ENCODE measurements at regions not wholly inside any gene's neighbourhood (a gene's known extent, or its start where the extent isn't known, plus 50 kb on each side); places are given as distances from the start of the nearest gene placed in this dataset.

GRCh38 chr15:56530157-56530556, 65.2 kb upstream of the MNS1 start:
- TF ChIP-seq CTCF (IDR thresholded peaks at IDR 0.05) (no peak), POLR2AphosphoS5 (IDR thresholded peaks at IDR 0.05) (no peak), POLR2A (IDR thresholded peaks at IDR 0.05) (no peak)
- no peaks in the 10 kb centered on the region for H3K9me3 ChIP-seq
- no peak overlapping the region for H3K27ac ChIP-seq
- no peaks in the 10 kb centered on the region for H3K4me1 ChIP-seq
- H3K27me3 ChIP-seq: no peaks in the 10 kb centered on the region
- H3K36me3 ChIP-seq: no peaks in the 10 kb centered on the region
- DNase-seq (ENCODE audit: low spot score in 2 of 2): no peak
- H3K4me3 ChIP-seq: no peak overlapping the region
- intact Hi-C loops (cut with DNase I; ENCODE audit: low total_unique reads): loop anchor here (5.0 kb wide), 1 partner anchor 347 kb away; no protein-coding TSS in a partner anchor

GRCh38 chr15:56528136-56528535, 63.2 kb upstream of the MNS1 start:
- no peak for TF ChIP-seq CTCF (IDR thresholded peaks at IDR 0.05)
- no peak for TF ChIP-seq POLR2AphosphoS5 (IDR thresholded peaks at IDR 0.05)
- no peak for TF ChIP-seq POLR2A (IDR thresholded peaks at IDR 0.05)
- Histone ChIP-seq H3K27ac (no peak overlapping the region), H3K27me3 (no peaks in the 10 kb centered on the region), H3K4me3 (no peak overlapping the region), H3K9me3 (no peaks in the 10 kb centered on the region), H3K36me3 (no peaks in the 10 kb centered on the region), H3K4me1 (no peaks in the 10 kb centered on the region)
- intact Hi-C loops (cut with DNase I; ENCODE audit: low total_unique reads): no loop called here
- DNase-seq (ENCODE audit: low spot score in 2 of 2): no peak

- intact Hi-C loops (cut with DNase I; ENCODE audit: low total_unique reads): no loop called here
- DNase-seq (ENCODE audit: low spot score in 2 of 2): no peak
- Histone ChIP-seq H3K9me3 (no peaks in the 10 kb centered on the region), H3K27ac (no peak overlapping the region), H3K4me3 (no peak overlapping the region), H3K27me3 (no peaks in the 10 kb centered on the region), H3K36me3 (no peaks in the 10 kb centered on the region), H3K4me1 (no peaks in the 10 kb centered on the region)
- TF ChIP-seq POLR2AphosphoS5 (IDR thresholded peaks at IDR 0.05) (no peak), CTCF (IDR thresholded peaks at IDR 0.05) (no peak), POLR2A (IDR thresholded peaks at IDR 0.05) (no peak)
These were observed 60.0 kb upstream of the MNS1 start for GRCh38 chr15:56524915-56525314.

- intact Hi-C loops (cut with DNase I; ENCODE audit: low total_unique reads): no loop called here
- Histone ChIP-seq H3K36me3 (no peaks in the 10 kb centered on the region), H3K4me1 (no peaks in the 10 kb centered on the region), H3K9me3 (peaks cover 0 to 6% of the 10 kb centered on the region in 2 donors), H3K4me3 (no peak overlapping the region), H3K27me3 (no peaks in the 10 kb centered on the region), H3K27ac (no peak overlapping the region)
- no peak for DNase-seq (ENCODE audit: low spot score in 2 of 2)
- TF ChIP-seq POLR2AphosphoS5 (IDR thresholded peaks at IDR 0.05): no peak
- no peak for TF ChIP-seq POLR2A (IDR thresholded peaks at IDR 0.05)
- TF ChIP-seq CTCF (IDR thresholded peaks at IDR 0.05): no peak
These were observed 58.6 kb upstream of the MNS1 start for GRCh38 chr15:56523521-56523920.

GRCh38 chr15:56519000-56519399, 54.1 kb upstream of the MNS1 start:
- H3K9me3 ChIP-seq: peaks cover 0 to 16% of the 10 kb centered on the region in 2 donors
- no peak overlapping the region for H3K4me3 ChIP-seq
- no peak for DNase-seq (ENCODE audit: low spot score in 2 of 2)
- H3K4me1 ChIP-seq: no peaks in the 10 kb centered on the region
- H3K36me3 ChIP-seq: no peaks in the 10 kb centered on the region
- no peak for TF ChIP-seq POLR2AphosphoS5 (IDR thresholded peaks at IDR 0.05)
- TF ChIP-seq CTCF (IDR thresholded peaks at IDR 0.05): no peak
- no peak for TF ChIP-seq POLR2A (IDR thresholded peaks at IDR 0.05)
- intact Hi-C loops (cut with DNase I; ENCODE audit: low total_unique reads): no loop called here
- H3K27me3 ChIP-seq: no peaks in the 10 kb centered on the region
- H3K27ac ChIP-seq: no peak overlapping the region

Measured in breast epithelium (tissue), 4 donors.